Keratinocyte (primary cell): ENCODE measurements at regions not wholly inside any gene's neighbourhood (a gene's known extent, or its start where the extent isn't known, plus 50 kb on each side); places are given as distances from the start of the nearest gene placed in this dataset.

Experiments
- DNase-seq: peaks from one replicate; pipeline ENCODE4 v3.0.0-alpha.2; 2011; ENCODE audit warnings: low read depth, missing footprints, low spot score
- FAIRE-seq: peaks from 2 replicates; lab custom pipeline; 2011; peaks lifted over from hg19 to GRCh38; lab: Jason Lieb, UNC
- H2AFZ ChIP-seq: 2 replicates; pipeline ENCODE4 v1.6.0; 2012; ENCODE audit warnings: low read length, control low read depth, inconsistent platforms; ENCODE audit not compliant: control insufficient read depth
- H3K27ac ChIP-seq: 2 replicates; pipeline ENCODE4 v1.5.1; 2011; ENCODE audit warnings: low read length; ENCODE audit not compliant: control insufficient read depth, insufficient read depth
- H3K27me3 ChIP-seq: 3 replicates; pipeline ENCODE4 v1.6.0; 2011; ENCODE audit warnings: low read length; ENCODE audit not compliant: control insufficient read depth, insufficient read depth; ENCODE audit errors: extremely low read depth
- H3K36me3 ChIP-seq, 2 experiments: 2 replicates in 1 of 2; 3 replicates in 1 of 2; pipeline ENCODE4 v1.5.1; 2011; ENCODE audit warnings: low read length in 2 of 2, mild to moderate bottlenecking in 1 of 2; ENCODE audit not compliant: control insufficient read depth in 2 of 2, insufficient read depth in 2 of 2; ENCODE audit errors: extremely low read depth in 1 of 2
- H3K4me1 ChIP-seq: 3 replicates; pipeline ENCODE4 v1.5.1; 2011; ENCODE audit warnings: low read length; ENCODE audit not compliant: control insufficient read depth, insufficient read depth; ENCODE audit errors: extremely low read depth
- H3K4me2 ChIP-seq: 3 replicates; pipeline ENCODE4 v1.6.0; 2011; ENCODE audit warnings: low read depth, low read length; ENCODE audit not compliant: control insufficient read depth, insufficient read depth; ENCODE audit errors: extremely low read depth
- H3K4me3 ChIP-seq, 3 experiments: fragments of 200-600 bp in 1 of 3; sonication (generic) in 1 of 3; 2 replicates in 2 of 3; 3 replicates in 1 of 3; pipeline ENCODE4 v1.5.1; 2011 to 2016; ENCODE audit warnings: low read length in 3 of 3, mild to moderate bottlenecking in 3 of 3, control low read depth in 2 of 3, inconsistent platforms in 1 of 3, low read depth in 1 of 3, mixed read lengths in 1 of 3, mixed run types in 1 of 3, moderate library complexity in 1 of 3; ENCODE audit not compliant: control insufficient read depth in 2 of 3, insufficient read depth in 2 of 3; ENCODE audit errors: extremely low read depth in 1 of 3
- H3K79me2 ChIP-seq: 2 replicates; pipeline ENCODE4 v1.6.0; 2012; ENCODE audit warnings: low read length; ENCODE audit not compliant: control insufficient read depth, insufficient read depth
- H3K9ac ChIP-seq: 3 replicates; pipeline ENCODE4 v1.6.0; 2011; ENCODE audit warnings: low read length; ENCODE audit not compliant: control insufficient read depth, insufficient read depth; ENCODE audit errors: extremely low read depth
- H3K9me1 ChIP-seq: 3 replicates; pipeline ENCODE4 v1.6.0; 2011; ENCODE audit warnings: low read length; ENCODE audit not compliant: control insufficient read depth, insufficient read depth; ENCODE audit errors: extremely low read depth
- H3K9me3 ChIP-seq: 2 replicates; pipeline ENCODE4 v1.5.1; 2012; ENCODE audit warnings: low read depth, low read length; ENCODE audit not compliant: control insufficient read depth
- H4K20me1 ChIP-seq: 3 replicates; pipeline ENCODE4 v1.6.0; 2011; ENCODE audit warnings: low read length; ENCODE audit not compliant: control insufficient read depth, insufficient read depth; ENCODE audit errors: extremely low read depth
- CTCF ChIP-seq, 3 experiments: IDR thresholded peaks in 1 of 3; conservative IDR thresholded peaks in 1 of 3; optimal IDR thresholded peaks in 1 of 3; 2 replicates in 2 of 3; 3 replicates in 1 of 3; pipeline versions ENCODE3 to v1.5.1; 2011; ENCODE audit warnings: low read length in 3 of 3, mild to moderate bottlenecking in 3 of 3, moderate library complexity in 2 of 3, control low read depth in 1 of 3, inconsistent platforms in 1 of 3; ENCODE audit not compliant: insufficient read depth in 2 of 3; ENCODE audit errors: extremely low read depth in 1 of 3
- EZH2 ChIP-seq: IDR thresholded peaks from one replicate; pipeline ENCODE4 v1.6.1; 2012; ENCODE audit warnings: inconsistent platforms, mild to moderate bottlenecking, low read length, moderate library complexity
- dilution Hi-C: fragments of 300-500 bp; cut with MboI; formaldehyde crosslinking; loops from one replicate; pipeline ENCODE4 v1.7.0; 2020; ENCODE audit warnings: low sequenced_read_pairs; ENCODE audit not compliant: extremely low pct_ligation_motif_present

- TF ChIP-seq EZH2 (no peak), CTCF (optimal IDR thresholded peaks at IDR 0.05 in 1 of 3, IDR thresholded peaks at IDR 0.05 in 1 of 3, conservative IDR thresholded peaks at IDR 0.05 in 1 of 3; ENCODE audit: extremely low read depth in 1 of 3, insufficient read depth in 2 of 3, low read length in 3 of 3) (no peak)
- Histone ChIP-seq H3K9me3 (no peaks in the 10 kb centered on the region), H3K4me1 (no peaks in the 10 kb centered on the region), H3K36me3 (no peaks in the 10 kb centered on the region), H3K4me3 (no peak overlapping the region), H3K4me2 (no peak overlapping the region), H2AFZ (no peak overlapping the region), H4K20me1 (no peaks in the 10 kb centered on the region), H3K27ac (no peak overlapping the region), H3K9ac (no peak overlapping the region), H3K9me1 (no peaks in the 10 kb centered on the region), H3K27me3 (no peaks in the 10 kb centered on the region), H3K79me2 (no peaks in the 10 kb centered on the region)
- DNase-seq (no peak), FAIRE-seq (no peak)
- dilution Hi-C loops: no loop called here
Measured at GRCh38 chr7:156559001-156559400, 81.6 kb upstream of the RNF32 start.

- no peaks in the 10 kb centered on the region for H3K9me3 ChIP-seq
- H3K27me3 ChIP-seq: no peaks in the 10 kb centered on the region
- H3K27ac ChIP-seq: no peak overlapping the region
- H3K9ac ChIP-seq: no peak overlapping the region
- no peak overlapping the region for H3K4me2 ChIP-seq
- FAIRE-seq: no peak
- no peak overlapping the region for H3K4me3 ChIP-seq
- H3K4me1 ChIP-seq: no peaks in the 10 kb centered on the region
- no peak overlapping the region for H2AFZ ChIP-seq
- no peaks in the 10 kb centered on the region for H4K20me1 ChIP-seq
- no peaks in the 10 kb centered on the region for H3K79me2 ChIP-seq
- TF ChIP-seq CTCF (optimal IDR thresholded peaks at IDR 0.05 in 1 of 3, IDR thresholded peaks at IDR 0.05 in 1 of 3, conservative IDR thresholded peaks at IDR 0.05 in 1 of 3; ENCODE audit: extremely low read depth in 1 of 3, insufficient read depth in 2 of 3, low read length in 3 of 3) (no peak), EZH2 (no peak)
- no peaks in the 10 kb centered on the region for H3K36me3 ChIP-seq
- DNase-seq: no peak
- no peaks in the 10 kb centered on the region for H3K9me1 ChIP-seq
- dilution Hi-C loops: no loop called here
Measured at GRCh38 chr7:156558198-156558597, 82.4 kb upstream of the RNF32 start.
